NCI-H524 treated with DMSO at 0.1 percent for 48 hours (cell line): ENCODE measurements at regions not wholly inside any gene's neighbourhood (a gene's known extent, or its start where the extent isn't known, plus 50 kb on each side); places are given as distances from the start of the nearest gene placed in this dataset.
"Not testable (repeated sequence)": the region's sequence is repeated elsewhere in the genome, so short reads cannot be mapped to it uniquely, and the experiment has no call there.

Experiments used
- DNase-seq: peaks from one replicate; lab custom pipeline; 2025; lab: John Stamatoyannopoulos, UW

GRCh38 chr3:106022913-106023312 is 154.1 kb upstream of the CBLB start:
- DNase-seq: no peak

DNA sequence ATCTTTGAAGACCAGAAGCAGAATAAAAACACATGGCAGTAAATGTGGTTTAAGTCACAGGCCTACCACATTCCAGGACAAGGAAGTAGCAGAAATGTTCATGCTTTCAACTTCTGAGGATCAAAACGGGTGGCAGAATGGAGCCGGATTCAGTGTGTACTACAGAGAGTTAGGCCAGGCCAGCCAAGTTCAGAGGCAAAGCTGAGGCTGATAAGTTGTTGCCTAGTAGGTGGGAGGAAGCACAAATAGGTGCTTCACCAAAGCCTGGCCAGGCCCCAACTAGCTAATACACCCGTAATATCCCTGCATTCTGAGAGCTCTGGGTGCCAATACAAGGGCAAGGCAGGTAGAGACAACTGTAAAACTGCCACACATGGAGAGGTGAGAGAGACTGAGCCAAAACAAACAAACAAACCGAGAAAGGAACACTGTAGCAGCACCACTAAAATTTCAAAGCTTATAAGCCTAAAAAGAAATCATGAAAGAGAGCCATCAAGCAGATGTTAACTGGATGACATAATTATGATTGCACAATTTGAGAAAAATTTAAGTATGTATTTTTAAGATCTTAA is 156.4 kb upstream of the CBLB start:
- DNase-seq: no peak

GRCh38 chr3:106029954-106030626 is 161.3 kb upstream of the CBLB start:
- DNase-seq: no peak

DNA sequence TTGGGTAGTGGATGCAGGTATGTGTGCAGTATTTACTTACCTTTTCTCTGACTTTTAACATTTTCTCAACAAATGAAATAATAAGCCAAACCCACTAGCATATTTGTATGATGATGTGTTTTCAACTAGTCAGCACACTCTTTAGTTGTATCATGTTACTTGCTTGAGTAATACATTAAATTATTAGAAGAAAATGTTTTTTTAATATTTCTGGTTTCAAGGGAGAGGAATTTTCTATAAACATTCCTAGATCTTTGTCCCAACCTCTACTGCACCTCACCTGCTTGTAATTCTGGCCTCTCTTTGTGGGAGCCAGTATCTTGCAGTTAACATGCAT is 161.8 kb upstream of the CBLB start:
- DNase-seq: no peak

- peak; percentile 15 for DNase-seq
Observed at GRCh38 chr3:106032479-106032878, 163.7 kb upstream of the CBLB start.

DNA sequence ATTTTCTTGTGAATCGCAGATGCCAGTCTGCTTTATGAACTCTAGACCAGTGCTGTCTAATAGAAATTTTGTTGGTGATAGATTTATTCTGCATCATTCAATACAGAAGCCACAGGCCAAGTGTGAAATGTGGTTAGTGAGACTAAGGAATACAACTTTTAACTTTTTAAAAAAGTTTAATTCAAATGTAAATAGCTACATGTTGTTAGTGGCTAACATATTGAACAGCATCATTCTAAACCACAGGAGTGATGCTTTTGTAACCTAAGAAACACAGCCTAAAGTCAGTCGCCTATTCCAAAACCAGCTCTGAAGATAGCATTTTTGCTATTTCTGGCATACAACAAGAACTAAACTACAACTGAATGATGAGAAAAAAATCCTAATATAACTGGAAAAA is 164.8 kb upstream of the CBLB start:
- no peak for DNase-seq

DNA sequence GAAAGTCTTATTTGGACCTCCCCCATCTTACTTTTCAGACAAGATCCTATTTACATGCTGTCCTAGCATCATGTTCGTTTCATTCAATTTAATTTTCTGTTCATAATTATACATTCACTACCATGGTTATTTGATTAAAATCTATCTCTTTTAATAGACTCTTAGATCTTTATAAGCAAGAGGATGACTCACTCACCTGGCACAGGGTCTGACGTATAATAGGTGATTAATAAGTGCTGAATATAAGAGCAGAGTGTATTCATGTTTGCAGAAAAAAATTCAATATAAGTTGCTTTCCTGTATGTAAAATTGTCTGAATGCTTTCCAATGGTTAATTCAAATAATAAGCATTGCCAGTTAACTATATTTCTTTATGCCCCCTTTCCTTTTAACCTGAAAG is 165.5 kb upstream of the CBLB start:
- DNase-seq: no peak

DNA sequence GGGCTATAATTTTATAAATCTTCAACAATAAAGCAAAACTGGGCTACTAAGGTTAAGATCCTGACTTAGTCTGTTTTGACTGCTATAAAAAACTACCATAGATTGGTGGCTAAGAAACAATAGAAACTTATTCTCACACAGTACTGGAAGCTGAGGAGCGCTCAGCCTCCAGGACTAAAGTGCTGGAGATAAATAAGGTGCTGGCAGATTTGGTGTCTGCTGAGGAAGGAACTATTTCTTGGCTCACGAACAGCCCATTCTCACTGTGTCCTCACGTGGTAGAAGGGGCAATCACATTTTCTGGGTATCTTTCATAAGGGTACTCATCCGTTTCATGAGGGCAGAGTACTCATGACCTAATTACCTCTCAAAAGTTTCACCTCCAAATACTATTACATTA is 166.8 kb upstream of the CBLB start:
- DNase-seq: no peak

DNA sequence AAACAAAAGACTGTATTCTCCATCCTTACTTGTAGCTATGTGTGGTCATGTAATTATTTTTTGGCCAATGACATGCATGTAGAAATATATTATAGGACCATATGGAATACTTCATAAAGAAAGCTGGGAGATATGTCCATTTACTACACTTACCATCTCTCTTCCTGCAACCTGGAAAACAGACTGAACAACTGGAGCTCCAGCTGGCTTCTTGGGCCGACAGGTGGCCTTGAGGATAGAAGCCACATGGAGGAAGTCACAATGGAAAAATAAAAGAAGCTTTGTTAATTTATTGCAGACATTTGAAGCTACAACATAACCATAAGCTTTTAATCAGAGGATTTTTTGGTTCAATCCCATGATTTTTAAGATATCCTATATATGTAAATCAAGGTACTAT is 167.9 kb upstream of the CBLB start:
- peak; percentile 96 for DNase-seq

GRCh38 chr3:106047221-106047620 is 178.4 kb upstream of the CBLB start:
- DNase-seq: no peak

DNA sequence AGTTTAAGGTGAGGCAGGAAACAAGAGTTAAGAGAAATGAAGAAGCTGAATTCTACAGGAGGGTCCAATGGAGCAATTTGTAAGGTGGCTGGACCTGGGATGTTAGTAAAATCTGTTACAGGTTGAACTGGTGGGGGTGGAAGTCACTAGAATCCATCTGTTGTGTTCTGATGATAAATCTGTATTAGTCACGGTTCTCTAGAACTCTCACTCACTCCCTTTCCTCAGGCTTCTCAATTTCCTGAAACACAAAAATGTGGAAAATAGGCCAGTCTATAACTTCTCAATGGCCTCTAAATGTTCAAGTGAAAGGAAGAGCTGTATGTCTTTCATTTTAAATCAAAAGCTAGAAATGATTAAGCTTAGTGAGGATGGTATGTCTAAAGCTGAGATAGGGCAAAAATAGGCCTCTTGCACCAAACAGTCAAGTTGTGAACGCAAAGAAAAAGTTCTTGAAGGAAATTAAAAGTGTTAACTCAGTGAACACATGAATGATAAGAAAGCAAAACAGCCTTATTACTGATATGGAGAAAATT is 180.2 kb upstream of the CBLB start:
- no peak for DNase-seq

DNA sequence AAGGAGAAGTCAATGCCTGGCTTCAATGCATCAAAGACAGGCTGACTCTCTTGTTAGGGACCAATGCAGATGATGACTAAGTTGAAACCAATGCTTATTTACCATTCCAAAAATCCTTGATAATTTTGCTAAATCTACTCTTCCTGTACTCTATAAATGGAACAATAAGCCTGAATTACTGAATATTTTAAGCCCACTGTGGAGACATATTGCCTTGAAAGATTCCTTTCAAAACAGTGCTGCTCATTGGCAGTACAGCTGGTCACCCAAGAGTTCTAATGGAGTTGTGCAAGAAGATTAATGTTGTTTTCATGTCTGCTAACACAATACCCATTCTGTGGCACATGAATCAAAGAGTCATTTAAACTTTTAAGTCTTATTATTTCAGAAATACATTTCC is 181.0 kb upstream of the CBLB start:
- DNase-seq: no peak

DNA sequence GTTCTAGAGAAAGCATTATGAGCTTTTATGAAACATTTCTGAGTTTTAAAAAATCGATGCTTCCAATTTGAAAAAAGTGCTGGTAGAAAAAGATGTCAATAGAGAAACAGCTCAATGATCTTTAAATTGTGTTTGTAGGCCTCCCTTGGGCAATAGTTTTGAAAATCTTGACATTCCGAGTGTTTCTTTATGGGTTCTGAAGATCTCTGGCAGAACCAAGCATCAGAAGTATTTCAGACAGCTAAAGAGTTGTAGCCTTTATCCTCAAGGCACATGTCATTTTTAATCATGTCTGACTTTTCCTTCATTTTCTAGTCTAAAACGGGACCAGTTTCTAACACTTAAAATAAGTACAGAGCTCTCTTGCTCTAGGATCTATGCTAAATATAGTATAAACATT is 188.1 kb upstream of the CBLB start:
- no peak for DNase-seq

- DNase-seq: no peak
Observed at GRCh38 chr3:106058475-106058874, 189.7 kb upstream of the CBLB start.

DNA sequence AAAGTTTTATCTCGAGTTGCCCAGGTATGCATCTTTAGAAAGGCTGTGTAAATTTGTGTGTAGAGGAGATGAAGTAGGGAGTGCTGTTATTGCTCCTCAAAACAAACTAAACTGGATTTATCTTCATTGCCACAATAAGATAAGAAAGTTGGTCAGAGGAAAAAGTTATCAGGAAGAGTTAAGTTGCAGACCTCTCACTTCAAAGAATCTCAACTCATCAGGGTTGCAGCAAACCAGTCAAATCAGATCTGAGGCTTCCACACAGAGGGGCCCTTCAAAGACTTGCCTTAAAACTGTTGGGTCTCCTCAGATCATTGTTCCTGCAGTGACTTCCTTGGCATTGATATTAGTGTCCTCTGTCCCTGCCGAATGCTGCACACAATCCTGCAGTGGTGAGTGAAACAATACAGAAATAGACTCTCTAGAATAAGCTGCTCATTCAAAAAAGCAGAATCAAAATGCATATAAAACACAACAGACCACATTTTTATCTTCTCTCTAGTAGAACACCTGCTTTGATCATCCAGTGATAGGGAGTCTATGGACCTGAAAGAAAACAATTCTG is 191.2 kb upstream of the CBLB start:
- DNase-seq: no peak

GRCh38 chr3:106063909-106064308 is 195.1 kb upstream of the CBLB start:
- no peak for DNase-seq

GRCh38 chr3:106065831-106066230 is 197.0 kb upstream of the CBLB start:
- DNase-seq: no peak

GRCh38 chr3:106067711-106068110 is 198.9 kb upstream of the CBLB start:
- DNase-seq: no peak

DNA sequence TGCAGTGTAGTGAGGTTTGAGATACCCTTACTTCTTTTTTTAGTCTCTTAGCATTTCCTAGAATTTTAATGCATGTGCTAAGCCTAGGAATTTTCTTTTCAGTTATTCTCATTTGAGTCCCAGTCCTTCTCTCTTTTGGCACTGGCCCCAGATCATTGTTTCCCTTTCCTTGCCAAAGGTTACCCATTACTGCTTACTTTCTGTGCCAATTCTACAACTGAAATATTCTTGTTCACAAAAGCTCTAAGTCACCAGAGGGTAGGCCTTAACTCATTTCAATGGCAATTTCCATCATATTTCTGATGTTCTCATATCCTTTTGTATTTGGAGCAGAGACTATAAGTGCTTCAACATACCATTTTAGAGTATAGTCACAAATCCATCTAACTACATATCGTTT is 199.6 kb upstream of the CBLB start:
- no peak for DNase-seq

DNA sequence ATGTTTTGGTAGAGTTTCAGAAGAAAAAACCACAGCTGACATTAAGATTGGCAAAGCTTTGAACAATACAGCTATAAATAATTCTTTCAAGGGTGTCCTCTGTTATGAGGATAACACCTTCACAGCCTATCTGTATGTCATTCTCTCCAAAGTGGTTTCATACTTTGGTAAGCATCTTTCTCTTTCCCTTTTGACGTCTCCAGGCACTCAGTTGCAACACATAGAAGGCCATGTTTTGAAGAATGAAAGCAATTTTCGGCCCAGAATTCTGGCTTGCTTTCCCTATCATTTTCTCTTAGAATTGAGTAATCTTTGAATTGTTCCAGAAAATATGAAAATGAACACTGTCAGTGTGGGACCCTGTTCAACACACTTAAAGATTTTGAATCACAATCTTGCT is 200.0 kb upstream of the CBLB start:
- DNase-seq: no peak

- no peak for DNase-seq
Observed at GRCh38 chr3:106070187-106070586, 201.4 kb upstream of the CBLB start.

- no peak for DNase-seq
Observed at GRCh38 chr3:106071306-106071705, 202.5 kb upstream of the CBLB start.

DNA sequence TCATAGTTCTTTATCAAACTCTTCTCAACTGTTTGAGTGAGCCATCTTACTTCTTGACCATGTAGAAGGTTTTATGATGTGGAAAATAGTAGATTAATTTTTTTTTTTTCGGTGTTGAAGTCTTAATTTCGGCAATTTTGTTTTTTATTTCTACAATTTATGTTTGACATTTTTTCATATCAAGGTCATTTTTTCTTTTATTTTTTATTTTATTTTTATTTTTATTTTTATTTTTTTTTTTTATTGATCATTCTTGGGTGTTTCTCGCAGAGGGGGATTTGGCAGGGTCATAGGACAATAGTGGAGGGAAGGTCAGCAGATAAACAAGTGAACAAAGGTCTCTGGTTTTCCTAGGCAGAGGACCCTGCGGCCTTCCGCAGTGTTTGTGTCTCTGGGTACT is 203.8 kb upstream of the CBLB start:
- DNase-seq: not testable (repeated sequence)

DNA sequence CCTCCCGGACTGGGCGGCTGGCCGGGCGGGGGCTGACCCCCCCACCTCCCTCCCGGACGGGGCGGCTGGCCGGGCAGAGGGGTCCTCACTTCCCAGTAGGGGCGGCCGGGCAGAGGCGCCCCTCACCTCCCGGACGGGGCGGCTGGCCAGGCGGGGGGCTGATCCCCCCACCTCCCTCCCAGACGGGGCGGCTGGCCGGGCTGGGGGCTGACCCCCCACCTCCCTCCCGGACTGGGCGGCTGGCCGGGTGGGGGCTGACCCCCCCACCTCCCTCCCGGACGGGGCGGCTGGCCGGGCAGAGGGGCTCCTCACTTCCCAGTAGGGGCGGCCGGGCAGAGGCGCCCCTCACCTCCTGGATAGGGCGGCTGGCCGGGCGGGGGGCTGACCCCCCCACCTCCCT is 205.0 kb upstream of the CBLB start:
- not testable (repeated sequence) for DNase-seq
